GM21515 (cell line): ENCODE measurements at regions not wholly inside any gene's neighbourhood (a gene's known extent, or its start where the extent isn't known, plus 50 kb on each side); places are given as distances from the start of the nearest gene placed in this dataset.

Experiments used
- ATAC-seq: cut with Tn5 transposase; IDR thresholded peaks from one replicate; pipeline ENCODE4 v1.9.1; 2021; ENCODE audit not compliant: unreplicated experiment

DNA sequence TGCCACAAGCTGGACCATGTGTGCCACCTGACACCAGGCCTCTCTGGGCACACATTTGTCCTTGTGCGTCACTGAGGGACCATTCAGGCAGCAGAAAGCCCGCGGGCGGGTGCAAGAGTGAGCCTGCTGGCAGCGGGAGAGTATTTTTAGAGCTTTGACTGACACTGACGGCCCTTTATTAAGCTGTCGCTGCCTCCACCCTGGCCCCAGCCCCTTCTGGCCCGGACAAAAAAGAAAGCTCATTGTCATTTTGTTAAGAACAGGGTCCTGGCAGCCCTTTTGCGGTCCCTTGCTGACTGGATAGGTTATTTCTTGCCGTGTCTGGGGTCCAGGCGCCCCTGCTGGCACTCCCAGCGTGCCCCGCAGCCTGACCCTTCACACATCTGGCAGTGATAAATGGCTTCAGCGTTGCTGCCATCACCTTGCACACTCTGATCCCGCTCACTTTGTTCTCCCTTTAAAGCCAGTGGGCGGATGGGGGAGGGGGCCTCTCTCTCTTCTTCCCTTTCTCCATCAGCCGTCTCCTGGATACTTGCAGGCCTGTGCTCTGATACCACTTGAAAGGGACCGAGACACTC is 78.4 kb upstream of the NKD1 start:
- ATAC-seq: no peak

DNA sequence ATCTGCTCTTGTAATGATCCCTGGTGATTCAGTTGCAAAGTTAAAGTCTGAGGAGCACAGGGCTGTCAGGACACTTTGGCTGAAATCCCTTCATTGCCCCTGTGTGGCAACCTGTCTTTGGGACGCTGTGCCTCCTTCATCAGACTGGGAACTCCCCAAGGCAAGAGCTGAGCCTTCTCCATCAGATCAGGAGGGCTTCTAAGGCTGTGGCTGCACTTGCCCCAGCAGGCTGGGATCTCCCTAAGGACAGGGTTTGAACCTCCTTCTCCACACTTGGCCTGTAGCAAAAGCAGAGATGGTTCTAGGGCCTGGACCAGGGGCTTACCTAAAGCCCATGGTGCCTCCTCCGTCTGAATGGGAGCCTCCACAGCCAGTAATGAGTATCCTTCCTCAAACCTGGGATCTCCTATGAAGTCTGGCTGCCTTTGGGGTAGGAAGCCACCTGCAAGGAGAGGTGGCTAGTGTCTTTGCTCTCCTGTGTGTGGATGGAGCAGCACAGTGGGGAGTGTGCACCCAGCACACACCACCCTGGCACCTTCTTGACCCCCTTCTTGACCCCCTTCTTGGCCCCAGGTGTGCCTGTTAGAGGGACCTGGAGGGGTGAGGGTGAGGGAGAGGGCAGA is 79.0 kb upstream of the NKD1 start:
- ATAC-seq: no peak

DNA sequence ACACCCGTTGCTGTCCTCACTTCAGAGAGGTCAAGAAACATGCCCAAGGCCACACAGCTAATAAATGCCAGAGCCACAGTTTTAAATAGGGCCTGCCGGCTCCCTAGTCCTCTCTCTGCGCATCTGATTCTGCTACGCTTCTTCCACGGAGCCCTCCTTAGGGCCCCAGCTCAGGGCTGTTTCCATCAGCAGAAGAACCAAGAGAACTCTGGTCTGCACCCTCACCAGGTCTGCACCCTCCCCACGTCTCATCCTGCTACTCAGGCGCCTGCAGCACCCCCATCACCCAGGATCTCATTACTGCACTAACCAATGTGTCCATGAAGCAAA is 79.5 kb upstream of the NKD1 start:
- no peak for ATAC-seq

DNA sequence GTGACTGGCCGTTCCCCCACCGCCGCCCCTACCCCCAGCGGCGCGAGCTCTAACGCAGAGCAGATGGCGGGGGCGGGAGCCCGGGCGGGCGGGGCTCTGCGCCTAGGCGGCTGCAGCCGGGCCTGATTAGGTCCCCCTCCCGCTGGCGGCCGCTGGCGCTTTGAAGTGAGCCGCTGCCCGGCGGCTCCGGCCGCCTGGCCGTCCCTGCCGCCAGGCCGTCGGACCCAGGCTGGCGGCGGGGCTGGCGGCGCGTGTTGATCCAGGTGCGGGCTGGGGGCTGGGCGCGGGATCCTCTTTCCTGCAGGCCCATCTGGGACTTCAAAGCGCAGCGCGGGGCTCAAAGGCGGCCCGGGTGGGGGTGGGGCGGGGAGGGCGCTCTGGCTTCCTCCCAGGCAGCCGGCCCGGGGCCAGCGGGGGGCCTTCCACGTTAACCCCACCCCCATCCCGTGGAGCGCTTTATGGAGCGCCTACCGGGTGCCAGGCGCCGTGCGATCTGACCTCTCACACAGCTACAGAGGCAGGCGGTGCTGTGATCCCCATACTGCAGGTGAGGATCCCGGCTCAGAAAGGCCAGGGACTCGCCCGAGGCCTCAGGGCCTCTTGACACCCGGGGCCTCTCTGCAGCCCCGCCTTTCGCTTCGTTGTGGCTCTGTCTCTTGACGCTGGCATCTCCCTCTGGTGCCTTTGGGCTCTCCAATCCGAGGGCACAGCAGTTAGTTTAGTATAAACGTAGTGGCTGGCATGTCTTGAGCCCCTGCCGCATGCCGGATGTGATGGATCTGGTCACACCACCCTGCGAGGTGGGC is 80.0 kb upstream of the NKD1 start:
- no peak for ATAC-seq

DNA sequence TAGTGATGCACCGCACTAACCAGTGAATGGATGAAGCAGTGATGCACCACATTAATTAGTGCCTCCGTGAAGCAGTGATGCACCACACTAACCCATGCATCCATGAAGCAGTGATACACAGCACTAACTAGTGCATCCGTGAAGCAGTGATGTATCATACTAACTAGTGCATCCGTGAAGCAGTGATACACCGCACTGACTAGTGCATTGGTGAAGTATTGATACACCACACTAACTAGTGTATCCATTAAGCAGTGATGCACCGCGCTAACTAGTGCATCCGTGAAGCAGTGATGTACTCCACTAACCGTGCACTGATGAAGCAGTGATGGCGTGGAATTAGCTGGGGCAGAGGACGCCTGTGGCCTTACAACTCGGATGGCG is 80.6 kb upstream of the NKD1 start:
- ATAC-seq: no peak

DNA sequence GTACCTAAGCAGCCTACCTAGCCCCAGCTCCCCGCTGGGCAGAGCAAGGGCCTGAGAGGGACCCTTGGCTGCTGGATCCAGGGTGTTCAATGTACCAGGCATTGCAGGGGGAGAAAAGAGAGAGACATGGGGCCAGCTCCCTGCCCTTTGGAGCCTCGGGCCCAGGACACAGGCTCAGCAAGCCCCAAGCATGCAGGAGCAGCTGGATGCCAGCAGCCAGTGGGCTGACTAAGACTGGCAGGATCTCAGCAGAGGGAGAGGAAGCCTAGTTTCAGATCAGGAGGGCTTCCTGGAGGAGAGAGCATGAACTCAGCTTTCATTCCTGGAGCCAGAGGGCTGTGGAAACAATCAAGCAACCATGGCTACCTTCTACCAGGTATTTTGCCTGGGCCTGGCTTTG is 82.0 kb upstream of the NKD1 start:
- ATAC-seq: no peak

DNA sequence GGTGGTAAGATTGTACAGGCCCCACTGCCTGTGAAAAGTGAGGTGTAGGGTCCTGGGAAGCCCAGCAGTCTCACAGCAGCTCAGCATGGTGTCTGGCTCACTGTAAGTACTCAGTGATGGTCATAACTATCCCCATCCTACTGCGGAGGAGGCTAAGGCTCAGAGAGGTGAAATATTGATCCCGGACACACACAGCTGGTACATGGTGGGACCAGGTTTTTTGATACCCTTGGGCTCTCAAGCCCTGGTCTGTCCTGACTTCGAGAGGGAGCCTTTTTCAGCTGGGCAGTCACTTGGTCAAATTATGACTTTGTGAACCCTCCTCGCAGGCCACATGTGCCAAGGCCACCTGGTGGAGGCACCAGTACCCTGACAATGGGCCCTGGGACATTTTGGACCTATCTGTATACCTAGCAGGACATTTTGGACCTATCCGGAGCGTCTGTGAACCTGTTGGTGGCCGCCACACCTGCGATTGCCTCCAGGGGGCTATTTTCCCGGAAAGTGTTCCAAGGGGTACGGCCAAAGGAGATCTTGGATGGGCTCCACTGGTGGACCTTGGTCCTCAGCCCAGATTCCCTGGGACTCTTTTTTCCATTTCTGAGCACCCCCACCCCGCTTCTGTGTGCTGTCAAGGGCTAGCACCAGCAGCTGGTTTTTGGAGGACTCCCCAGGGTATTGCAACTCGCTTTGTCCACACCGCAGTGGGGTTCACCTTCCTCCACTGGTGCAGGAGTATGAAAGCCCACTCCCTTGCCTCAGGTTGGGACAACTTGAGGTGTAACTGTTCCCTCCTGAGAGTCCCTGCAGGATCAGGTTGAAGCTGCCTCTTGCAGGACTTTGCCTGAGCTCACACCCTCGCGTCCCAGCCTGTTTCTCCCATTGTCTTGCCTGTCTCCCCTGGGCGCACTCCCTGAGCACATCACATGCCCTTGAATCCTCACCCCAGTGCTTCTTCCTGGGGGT is 83.6 kb upstream of the NKD1 start:
- no peak for ATAC-seq

DNA sequence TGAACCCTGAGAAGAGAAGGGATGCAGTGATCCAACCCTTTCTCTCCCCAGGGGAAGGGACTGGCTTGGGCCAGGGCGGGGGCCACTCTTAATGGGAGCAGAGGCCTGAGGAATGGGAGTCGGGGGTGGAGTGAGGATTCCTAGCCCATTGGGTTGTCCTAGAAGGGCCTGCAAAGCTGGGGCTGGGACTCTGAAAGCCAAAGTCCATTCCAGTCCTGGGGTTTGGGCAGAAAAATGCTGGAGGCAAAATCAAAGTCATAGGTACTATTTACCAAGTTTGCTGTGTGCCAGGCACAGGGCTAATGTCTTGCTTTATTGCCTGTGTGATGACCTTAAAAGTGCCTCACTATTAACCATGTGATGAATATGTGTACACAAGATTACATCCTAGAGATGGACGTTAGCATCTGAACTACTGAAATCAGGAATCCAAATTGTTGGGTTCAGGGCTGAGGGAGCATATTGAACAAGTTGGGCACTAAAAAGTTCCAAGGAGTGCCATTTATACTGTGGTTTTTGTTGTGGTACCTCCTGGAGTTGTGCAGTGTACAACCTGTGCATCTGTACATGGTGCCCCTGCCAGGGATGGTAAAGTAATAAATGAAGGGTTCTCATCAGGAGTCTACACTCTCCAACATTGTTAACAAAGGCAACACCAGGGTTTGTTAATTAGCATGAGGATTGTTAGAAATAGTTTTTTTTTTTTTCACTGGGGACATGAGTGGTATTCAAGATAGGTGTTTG is 84.4 kb upstream of the NKD1 start:
- no peak for ATAC-seq

DNA sequence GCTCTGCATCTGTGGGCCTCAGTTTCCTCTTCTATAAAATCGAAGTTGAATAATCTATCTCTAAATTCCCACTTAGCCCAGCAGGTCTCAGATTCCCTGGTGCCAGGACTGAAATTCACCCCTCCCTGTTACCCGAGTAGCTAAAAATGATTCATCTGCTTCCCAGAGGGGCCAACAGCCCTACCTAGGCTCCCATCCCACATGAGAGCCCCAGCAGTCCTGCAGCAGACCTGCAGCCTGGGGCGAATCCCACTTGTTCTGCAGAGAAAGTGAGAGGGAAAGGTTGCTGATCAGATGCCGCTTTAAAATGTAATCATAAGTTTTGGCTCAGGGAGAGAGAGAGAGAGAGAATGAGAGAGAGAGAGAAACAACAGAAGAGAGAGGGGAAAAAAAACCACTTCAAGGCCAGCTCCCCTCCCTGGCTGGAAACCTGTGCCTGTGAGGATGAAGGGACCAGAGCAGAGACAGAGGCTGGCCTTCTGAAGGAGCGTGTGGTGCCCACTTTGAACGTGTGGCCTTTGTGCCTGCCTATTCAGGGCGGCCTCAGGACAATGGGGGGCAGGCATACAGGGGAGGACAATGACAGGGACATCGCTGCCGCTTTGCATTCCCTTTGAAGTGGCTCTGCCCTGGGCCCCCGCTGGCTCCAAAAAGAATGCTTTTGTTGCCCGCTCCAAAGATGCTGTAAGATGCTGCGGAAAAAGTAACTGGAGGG is 85.2 kb upstream of the NKD1 start:
- no peak for ATAC-seq

DNA sequence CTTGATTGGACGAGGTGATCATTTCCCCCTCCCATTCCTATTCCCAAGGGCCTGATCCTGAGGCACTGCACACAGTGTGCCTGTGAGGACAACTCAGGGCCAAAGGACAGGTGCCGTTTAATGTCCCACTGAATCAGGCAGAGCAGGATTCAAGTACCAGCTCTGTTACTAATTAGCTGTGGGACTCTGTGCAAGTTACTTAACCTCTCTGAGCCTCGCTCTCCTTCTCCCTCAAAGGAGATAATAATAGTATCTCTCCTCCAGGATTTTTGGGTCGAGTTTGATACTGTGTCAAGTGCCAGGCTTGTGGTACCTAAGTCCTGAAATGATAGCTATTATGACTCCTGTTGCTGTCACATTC is 86.8 kb upstream of the NKD1 start:
- no peak for ATAC-seq

DNA sequence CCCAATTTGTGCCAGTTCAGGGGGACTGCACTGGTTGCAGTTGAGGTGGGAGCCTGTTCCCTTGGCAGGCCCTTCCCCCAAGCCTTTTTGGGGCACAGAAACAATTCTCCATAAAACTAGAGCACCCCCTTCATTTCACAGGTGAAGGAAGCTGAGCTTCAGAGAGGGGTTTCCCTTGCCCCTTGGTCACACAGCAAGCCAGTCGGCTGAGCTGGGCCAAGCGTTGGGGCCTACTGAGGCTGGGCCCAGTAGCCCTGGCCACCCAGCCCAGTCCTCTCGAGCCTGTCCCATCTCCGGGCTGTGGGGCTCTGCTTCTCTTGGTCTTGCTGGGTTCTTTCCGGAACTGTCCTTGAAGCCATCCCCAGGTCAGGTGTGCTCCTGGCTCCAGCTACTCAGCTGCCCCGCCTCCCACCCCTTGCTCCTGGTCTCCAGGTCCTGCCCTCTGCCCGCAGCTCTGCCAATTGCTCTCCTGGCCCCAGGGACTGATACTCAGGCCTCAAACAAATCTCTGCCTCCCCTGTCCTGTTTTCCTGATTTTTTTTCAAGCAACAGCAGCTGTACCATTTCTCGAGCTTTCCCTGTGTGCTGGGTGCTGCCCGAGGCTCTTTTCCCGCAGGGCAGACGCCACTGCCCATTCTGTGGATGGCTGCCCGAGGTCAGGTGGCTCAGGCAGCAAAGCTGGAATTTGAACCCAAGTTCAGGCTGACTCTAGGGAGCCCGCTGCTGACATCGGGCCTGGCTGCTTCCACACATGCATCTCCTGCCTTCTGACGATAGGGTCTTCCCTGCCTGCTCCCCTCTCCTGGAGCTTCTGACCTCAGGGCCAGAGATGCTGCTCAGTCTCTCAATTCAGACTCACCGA is 87.4 kb upstream of the NKD1 start:
- ATAC-seq: no peak

DNA sequence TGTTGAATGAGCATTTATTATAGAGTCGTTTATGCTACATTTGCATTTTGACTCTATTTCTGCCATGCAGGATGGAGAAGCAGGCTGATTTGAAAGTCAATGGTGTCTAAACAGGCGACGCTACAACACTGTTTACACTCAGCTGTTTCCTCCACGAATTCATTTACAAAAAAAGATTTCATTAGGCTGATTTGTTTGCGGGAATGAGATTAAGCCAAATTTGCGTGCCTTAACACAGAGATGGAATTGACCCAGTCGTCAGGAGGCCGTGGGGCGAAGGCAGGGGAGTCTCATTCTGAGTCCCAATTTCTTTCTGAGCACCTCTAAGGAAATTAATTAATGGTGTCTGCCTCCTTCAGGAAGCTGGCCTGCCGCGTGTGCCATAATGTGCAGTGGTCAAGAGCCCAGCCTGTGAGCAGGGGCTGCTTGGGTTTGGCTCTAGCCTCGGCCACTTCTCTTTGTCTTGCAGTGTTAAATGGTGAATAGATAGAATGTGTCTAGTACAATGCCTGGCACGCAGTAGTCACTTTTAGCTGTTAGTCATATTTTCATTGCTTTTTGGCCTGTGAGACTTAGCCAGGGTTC is 88.6 kb upstream of the NKD1 start:
- ATAC-seq: no peak

DNA sequence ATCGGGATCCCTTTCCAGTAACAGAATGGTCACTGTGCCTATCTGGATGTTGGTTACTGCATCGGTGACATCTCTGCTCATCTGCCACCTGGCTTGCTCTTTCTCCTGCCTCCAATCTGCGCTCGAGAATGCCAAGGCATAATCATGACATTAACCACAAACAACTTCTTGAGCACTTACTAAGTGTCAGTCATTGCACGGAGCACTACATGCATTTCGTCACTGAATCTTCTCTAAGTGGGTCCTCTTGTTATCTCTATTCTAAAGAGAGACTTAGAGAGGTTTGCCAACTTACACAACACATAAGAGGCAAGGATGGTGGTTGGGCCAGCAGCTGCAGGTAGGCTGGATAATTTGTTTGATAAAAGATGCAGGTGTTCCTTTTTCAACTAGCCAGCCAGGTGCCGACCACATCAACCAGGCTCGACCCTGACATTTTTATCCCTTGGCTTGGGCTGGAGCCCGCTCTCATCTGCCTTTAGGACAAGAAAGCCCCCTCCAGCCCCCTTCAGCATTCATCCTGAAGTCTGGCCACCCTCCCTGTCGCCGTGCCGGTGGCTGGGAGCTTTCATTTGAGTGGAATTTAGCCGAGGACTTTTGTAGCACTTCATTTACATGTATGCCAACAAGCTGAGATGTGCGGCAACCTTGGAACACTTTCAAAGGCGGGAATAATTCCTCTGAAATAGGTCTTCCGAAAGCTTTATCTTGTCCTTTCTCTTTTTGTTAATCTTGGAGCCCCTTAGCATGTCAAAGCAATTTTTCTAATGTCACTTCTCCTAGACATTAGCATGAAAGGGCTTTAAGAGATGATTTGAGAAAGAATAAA is 89.3 kb upstream of the NKD1 start:
- no peak for ATAC-seq

DNA sequence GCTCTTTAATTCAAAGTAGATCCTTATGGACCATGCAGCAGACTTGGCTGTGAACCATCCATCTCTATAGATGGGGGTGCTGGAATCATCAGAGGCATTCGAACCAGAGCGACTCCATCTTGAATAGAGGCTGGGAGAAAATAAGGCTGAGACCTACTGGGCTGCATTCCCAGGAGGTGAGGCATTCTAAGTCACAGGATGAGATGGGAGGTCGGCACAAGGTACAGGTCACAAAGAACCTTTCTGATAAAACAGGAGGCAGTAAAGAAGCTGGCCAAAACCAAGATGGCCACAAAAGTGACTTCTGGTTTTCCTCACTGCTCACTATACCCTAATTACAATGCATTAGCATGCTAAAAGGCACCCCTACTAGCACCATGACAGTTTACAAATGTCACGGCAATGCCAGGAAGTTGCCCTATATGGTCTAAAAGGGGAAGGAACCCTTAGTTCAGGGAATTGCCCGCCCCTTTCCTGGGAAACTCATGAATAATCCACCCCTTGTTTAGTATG is 89.2 kb upstream of the BRD7 start:
- ATAC-seq: no peak

DNA sequence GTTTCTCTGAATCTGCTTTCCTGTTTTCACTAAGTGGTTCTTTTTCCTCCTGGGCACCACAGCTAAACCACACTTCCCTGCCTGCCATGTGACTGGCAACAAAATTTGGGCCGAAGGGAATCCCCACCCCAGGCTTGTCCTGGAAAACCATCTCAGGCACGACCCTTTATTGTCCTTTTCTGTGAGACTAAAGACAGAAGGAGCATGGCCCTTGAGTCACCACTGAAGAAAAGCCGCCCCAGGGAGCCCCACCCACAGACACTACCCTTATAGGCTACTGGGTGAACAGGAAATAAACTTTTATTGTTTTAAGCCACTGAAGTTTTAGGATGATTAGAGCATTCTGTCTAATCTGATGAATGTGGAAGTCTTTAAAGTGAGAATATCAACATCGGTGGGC is 88.6 kb upstream of the BRD7 start:
- no peak for ATAC-seq

DNA sequence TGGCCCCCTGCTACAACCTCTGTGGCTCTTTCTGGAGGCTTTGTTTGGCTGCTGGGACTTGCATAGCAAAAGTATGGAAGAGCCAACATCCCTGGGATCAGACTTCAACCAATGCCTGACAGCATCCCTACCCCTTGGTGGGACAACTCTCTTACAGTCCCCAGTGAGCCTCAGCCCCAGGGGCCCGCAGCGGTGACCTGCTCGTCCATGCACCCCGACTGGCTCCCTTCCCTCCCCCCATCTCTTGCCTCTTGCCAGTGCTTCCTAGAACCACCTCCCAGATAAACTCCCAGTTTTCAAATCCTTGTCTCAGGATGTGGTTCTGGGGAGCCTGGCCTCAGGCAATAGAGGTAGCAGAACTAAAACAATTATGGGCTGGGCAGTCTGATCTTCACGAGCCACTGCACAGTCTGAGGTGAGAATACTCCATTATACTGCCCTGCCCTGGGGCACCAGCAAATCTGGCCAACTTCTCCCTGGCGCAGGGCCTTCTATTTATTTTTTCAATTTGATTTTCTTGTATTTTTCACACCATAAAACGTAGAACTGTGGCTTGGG is 86.6 kb upstream of the BRD7 start:
- no peak for ATAC-seq

DNA sequence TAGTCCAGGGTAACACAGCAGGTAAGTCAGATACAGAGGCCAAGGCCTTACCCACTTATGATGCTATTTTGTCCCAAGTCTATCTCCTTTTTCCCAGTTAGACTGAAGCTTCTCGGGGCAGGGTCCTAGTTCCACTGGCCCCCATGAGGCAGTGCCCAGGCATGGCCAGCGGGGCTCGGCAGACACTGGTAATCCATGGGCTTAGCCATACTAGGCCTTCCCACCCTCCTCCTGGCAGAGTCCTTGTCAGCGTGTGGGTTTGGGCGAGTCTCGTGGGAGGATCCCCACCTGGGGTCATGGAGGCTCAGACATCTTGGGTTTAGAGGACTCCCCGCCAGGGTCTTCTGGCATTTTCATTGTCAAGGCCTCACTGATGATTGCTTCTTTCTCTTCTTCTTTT is 84.7 kb upstream of the BRD7 start:
- no peak for ATAC-seq
